ENCODE measurements at regions not wholly inside any gene's neighbourhood (a gene's known extent, or its start where the extent isn't known, plus 50 kb on each side); places are given as distances from the start of the nearest gene placed in this dataset.

GRCh38 chr21:17462276-17462981 is 50.4 kb upstream of the CXADR start:
- no peaks in the 10 kb centered on the region for H3K27me3 ChIP-seq (replicated peaks)
- H3K36me3 ChIP-seq (replicated peaks), result no peaks in the 10 kb centered on the region
- in situ Hi-C loops (cut with HindIII; ENCODE audit: low pct_ligation_motif_present, low sequenced_read_pairs), result no loop called here
- DNase-seq, result peak; percentile 73
- TF ChIP-seq CTCF (IDR thresholded peaks at IDR 0.05; ENCODE audit: low read depth, low read length, missing control alignments), result no peak
- H3K27ac ChIP-seq, result peak overlapping the region; percentile 82
- no peak overlapping the region for H3K4me3 ChIP-seq (ENCODE audit: low read depth, low read length)
